AG20443 (cell line): ENCODE measurements at regions not wholly inside any gene's neighbourhood (a gene's known extent, or its start where the extent isn't known, plus 50 kb on each side); places are given as distances from the start of the nearest gene placed in this dataset.

Source experiments
- DNase-seq: peaks from one replicate; pipeline ENCODE4 v3.0.0; 2012; ENCODE audit warnings: low spot score, mixed read lengths

DNA sequence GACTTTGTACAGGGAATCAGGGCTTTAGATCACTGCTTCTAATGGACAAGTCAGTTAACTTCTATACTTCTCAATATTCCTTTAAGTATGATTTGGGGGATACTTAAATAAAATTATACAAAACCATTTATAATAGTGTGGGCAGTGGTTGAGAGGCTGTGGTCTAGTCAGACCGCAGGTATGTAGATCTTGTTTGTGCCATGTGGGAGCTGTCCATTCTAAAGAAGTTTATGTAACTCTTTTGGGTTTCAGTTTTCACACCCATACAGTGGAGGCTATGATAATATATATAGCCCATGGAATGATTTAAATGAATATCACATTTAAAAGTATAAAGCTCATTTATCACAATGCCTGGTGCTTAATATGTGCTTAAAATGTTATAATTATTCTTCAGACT, 654.3 kb upstream of the KIF2B start:
- no peak for DNase-seq

DNA sequence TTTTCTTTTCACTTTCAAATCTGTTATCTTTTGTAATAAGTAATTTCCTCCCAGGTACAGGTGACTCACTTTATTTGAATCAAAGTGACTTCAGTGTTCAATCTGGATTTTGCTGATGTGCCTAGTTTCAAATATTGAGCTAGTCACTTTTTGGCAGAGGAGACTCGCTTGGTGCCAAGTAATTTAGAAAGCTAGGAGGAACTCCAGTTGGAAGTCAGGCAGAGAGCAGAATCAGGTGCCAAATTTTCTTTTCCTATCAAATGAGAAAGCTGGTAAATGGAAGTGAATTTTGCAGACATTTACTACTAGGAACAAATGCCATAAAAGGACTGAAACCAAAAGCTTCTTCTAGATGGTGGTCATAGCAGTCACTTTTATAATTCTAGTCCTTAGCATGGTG, 656.0 kb upstream of the KIF2B start:
- DNase-seq: no peak

DNA sequence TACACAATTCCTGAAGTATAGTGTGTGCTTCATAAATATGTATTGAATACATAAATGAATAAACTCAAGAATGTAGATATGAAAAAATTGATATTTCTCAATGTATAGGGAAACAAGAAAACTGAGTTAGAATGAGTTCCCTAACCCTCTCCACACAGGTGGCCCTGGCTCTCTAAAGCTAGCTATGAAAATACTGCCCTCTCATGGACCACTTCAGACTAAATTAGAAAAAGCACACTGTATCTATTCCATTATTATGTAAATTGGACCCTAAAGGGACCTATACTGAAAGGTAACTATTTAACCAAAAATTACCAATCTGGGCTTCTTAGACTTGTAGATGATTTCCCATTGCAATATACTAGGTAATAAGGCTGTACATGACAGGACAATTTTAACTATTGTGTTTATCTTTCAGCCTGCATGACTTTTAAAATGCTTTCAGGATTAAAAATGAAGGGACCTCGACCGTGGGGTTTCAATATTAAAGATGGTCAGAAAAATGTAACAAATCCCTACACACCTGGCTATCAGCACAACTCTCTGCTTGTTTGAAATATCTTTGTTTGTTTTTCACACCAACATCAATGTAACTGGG, 672.5 kb upstream of the KIF2B start:
- no peak for DNase-seq

DNA sequence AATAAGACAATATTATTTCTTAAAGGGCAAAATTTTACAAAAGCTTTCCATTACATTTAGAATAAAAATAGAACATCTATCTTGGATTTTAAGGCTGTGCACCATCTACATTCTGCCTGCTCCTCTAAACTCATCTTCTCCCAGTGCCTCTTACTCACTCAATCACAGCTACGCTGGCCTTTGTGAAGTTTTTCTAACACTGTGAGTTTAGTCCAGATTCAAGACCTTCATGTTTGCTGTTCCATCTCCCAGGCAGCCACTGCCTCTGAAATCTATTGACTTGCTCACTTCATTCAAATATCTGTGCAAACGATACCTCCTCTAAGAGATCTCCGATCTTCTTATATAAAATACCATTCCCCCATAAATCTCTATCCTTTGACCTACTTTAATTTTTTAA, 673.4 kb upstream of the KIF2B start:
- no peak for DNase-seq

DNA sequence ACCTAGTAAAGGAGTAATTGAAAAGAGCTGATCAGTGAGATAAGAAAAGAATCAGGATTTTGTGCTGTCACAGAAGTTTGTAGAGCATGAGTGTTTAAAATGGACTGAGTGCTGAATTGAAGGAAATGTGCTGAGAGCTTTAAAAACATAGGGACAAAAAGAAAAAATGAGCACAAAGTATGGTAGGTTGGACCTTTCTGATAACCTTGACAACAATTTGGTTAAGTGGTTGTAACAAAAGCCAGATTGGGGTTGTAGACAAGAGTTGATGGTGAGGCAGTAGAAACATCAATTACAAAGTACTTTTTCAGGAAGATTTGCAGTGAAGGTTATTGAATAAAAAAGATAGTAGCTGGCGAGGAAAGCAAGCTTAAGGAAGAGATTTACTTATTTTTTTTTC, 674.7 kb upstream of the KIF2B start:
- no peak for DNase-seq

DNA sequence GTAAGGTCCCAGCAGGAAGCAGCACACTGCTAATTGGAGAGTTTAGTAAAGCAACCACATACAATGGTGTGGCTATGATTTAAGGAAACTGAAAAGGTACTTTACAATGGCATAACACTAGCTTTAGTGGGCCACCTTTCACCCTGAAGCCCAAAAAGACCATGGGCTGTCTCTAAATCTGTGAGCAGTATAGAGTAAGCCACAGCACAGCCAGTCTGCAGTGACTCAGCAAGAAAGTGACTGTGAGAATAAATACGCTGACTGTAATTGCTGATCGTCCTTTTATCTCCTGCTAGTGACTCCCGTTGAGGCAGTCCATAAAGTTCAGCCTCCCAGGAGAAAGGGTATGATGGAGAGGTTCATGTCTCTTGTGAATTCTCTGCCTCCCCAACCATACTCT, 679.8 kb upstream of the KIF2B start:
- no peak for DNase-seq

DNA sequence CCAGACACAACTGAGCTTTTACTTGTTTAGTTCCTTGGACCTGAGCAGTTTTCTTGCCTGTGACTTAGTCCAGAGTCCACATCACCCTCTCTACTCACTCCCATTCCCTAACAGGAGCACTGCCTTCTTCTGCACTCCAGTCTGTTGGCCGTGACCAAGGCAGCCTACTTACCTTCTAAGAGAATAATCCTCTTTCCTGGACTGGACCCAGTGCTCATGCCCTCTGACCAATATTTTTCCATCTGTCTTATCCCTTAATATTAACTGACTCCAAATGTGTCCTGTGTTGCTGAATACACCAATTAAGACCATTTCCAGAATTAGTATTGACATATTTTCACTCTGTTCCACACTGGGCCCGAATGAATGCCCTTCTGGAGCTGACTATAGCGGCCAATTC, 681.0 kb upstream of the KIF2B start:
- no peak for DNase-seq

DNA sequence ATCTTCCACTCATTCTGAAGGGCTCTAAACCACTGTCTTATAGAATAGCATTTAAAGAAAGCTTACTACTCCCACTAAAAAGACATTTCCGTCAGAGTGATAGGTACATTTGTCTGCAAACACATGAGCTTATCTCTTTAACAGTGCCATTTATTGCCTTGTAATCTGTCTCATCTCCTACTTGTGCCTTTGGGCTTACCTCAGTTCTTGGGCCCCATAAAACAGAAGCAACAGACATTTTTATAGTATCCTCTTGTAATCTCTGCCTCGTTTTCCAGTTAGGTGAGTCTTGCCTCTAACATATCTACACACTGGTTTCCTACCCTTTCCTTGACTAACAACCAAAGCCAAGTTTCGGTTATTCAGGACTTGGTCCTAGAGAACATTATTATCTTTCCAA, 681.4 kb upstream of the KIF2B start:
- DNase-seq: no peak

DNA sequence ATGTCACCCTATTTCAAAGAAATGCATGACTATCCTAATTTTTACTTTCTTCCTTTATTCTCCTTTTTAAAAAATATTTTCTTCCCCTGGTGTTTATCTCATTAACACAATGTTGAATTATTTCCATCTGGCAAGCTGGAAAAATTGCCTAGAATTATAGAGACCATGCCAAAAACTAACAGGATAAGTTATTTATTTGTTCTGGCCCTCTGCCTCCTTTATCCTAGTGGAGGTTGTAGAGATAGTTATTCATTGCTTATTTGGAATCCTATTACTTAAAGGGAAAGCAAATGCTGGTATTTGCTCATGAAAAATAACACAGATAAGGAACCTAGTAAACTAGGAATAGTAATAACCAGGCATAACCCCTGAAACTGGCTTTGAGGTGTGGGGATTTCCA, 684.9 kb upstream of the KIF2B start:
- DNase-seq: no peak

DNA sequence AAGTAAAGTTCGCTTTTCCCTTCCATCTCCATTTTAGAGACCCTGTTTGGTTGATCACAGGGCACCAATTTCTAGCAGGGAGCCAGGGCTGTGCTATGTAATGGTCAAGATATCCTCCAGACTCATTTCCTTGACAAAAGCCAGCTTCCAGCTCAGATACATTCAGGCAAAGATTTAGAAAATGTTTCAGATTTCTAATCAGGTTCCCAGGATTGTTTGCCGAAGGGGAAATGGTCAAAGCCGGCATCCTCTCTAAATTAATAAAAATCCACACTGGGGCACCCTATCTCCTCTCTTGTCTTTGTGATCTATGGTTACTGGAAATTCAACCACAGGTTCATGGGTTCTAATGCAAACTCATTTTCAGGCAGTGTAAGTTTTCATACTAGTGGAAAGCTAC, 686.8 kb upstream of the KIF2B start:
- DNase-seq: no peak

DNA sequence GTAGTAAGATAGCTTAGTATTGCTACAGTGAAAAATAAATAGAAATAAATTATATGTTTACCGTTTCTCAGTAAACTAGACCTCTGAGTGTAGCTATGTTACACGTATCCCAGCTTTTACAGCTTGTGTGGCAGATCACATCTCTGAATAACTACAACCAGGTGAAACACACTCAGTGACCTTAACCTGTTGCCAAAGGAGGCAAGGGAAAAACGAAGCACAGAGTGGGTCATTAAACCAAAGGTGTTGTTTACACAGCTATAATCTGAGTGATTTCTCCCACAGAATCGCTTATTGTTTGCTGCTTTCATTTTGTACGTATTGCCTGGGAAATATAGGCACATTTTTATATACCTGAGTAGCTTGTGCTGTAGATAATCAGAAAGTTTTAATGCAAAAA, 688.2 kb upstream of the KIF2B start:
- no peak for DNase-seq

DNA sequence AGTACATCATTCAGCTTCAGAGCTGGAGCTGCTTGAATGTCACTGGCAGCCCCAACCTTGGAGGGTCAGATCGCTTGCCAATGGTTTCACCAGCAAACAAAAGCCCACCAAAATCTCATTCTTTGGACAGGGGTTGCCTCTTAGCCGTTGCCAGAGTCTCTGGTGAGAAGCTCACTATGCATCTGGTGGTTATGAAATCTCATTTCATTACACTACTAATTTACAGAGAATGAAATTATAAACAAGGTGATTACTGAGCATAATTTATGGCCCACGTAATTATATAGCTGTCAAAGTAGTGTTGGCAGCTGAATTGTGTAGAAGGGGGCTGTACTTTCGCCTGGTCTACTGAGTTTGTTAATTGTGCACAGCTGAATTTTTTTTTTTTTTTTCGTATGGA, 688.9 kb upstream of the KIF2B start:
- no peak for DNase-seq

DNA sequence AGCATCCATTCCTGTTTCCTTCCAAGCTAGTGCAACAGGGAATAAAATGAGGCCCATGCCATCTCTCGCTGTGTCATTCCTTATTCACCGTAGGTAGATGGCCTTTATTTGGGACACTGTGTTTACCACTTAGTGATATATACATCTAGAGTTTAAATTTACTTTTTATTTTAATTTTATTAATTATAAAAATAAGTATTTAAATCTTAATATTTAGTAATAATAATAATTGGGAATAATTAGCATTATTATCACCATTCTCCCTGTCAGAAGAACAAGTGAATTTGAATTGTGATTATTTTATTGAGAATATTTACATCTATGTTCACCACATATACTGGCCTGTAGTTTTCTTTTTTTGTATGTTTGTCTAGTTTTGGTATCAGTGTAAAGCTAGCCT, 692.9 kb upstream of the KIF2B start:
- DNase-seq: no peak

DNA sequence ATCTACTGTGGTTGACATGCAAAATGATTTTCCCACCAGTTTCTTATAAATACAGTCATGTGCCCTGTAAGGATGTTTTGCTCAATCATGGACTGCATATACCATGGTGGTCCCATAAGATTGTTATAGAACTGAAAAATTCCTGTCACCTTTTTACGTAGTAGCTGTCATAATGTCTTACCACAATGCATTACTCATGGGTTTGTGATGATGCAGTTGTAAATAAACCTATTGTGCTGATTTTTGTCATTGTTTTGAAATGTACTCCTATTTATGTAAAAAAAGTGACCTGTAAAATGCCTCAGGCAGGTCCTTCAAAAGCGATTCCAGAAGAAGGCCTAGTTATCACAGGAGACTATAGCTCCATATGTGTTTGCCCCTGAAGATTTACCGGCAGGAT, 695.4 kb upstream of the KIF2B start:
- DNase-seq: no peak

DNA sequence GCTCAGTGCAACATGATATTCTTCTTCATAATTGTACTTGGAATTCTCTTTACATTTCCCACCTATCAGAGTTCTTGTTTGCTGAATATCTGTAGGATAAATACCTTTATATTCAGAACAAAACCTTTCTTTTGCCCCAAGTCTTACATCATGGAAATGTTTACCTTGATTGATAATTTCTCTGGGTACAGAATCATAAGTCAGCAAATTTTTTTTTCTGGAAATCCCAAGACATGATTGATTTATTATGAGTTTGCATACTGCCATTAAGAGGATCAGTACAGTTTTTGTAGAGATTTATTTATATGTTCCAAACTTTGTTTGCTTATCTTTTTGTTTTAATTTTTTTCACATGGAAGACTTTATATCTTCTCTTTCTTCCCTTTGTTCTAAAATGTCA, 699.8 kb upstream of the KIF2B start:
- no peak for DNase-seq

DNA sequence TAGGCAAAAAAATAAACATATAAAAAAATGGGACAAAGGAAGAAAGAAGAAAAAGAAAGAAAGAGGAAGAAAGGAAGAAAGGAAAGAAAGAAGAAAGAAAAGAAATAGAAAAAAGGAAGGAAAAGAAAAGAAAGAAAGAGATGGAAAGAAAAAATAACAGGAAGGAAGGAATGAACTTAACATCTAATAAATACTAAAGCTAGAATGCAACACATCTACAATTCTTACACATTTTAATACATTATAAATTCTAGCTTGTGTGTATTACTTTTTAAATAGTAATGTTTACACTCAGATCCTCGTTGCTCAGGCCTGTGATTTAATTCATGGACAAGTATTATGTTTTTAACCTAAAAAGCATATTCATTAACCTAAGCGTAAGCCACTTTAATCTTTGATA, 703.0 kb upstream of the KIF2B start:
- no peak for DNase-seq

DNA sequence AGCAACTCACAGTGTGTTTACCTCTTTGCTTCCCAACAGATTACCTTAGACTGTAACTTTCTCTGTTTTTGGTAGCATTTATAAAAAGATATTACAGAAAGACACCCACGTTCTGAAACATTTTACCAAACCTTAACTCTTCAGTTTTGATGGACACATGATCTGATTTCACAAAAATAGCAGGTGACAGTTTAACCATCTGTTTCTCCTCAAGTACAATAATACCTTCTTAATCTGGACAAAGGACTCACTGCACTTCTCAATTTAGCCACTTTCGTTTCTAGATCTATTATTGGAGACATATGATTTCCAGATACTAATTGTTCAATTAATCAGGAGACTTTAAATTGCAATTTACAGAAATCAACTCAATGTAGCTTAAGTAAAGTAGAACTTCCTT, 703.8 kb upstream of the KIF2B start:
- no peak for DNase-seq

DNA sequence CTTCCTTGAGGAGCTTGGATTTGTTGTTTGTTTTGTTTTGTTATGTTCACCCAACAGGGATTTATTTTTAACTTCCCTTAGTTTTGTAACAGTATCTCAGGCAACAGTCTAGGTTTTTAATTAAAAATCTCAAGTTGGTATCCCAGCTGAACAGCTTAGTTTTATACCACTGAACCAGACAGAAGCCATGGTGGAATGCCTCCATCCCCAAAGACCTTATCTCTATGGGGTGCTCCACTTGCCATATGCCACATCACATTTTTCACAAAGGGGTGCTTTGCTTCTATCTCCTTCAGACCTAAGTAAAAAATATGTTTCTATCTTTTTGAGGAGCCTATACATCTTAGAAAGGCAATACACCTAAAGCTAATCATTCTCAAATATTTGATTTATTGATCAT, 715.8 kb upstream of the KIF2B start:
- no peak for DNase-seq

DNA sequence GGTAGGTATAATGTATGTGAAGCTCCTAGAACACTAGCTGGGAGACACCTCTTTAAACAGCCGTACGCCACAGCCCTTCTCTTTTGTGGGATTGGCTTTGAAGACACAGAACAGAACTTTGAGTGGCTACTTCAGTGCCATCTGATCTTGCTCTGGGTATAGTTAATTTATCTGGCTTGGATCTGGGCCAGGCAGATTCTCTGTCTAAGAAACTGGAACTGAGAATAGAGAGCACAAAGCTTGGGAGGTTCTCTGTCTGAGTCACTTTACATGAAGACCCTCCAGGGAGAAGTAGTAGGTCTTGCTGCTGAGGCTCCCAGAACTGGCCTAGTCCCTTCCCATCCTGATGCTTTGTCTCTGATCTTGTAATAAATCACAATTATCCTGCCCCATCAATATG, 721.0 kb upstream of the KIF2B start:
- no peak for DNase-seq

DNA sequence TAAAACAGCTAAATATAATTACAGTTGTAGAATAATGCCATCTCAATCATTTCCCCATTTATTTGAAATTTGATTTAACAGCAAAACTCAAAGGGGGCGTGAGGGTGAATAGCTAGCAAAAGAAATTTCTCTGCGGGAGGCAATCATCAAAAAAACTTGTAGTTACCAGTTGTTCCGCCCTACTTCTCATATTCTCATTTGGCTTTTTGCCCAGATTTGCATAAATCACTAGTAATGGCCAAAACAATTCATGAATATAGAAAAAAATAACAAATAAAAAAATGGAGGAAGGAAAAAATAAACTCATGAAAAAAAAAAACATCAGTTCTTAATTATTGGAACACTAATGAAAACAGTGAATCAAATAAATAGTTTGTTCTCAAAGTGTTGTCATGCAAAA, 722.6 kb upstream of the KIF2B start:
- no peak for DNase-seq

DNA sequence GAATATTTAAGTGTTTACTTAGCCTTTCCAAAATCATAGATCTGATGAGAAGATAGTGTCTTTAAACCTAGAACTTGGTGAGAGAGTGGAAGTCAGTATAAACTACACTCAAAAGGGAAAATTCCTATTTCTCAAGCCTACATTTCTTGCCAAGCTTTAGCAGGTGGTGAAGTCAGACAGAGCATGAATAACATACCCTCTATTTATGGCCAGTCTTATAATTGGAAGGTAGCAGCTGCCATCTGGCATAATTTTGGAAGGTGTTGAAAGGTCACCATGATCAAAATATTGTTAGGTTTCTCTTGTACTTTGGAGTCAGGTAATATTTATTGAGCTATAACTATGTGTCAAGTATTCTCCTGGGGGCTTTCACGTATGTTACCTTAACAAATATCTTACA, 729.3 kb upstream of the KIF2B start:
- no peak for DNase-seq

DNA sequence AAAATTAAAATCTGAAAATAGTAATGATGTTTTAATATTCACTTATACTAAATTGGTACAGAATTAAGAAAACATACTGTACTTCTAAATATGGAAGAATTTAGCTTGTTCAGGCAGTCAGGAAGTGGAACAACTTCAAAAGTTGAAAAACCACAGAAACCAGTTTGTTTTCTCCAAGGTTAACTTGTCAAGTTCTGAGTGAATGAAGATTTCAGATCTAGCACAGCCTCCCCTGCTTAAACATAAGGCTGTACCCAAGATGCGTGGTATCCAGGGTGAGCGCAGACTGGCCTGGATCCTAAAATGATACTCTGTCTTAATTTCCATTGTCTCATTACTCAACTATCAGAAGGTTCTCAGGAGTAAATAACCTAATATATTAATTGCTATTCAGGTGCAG, 730.7 kb upstream of the KIF2B start:
- no peak for DNase-seq

DNA sequence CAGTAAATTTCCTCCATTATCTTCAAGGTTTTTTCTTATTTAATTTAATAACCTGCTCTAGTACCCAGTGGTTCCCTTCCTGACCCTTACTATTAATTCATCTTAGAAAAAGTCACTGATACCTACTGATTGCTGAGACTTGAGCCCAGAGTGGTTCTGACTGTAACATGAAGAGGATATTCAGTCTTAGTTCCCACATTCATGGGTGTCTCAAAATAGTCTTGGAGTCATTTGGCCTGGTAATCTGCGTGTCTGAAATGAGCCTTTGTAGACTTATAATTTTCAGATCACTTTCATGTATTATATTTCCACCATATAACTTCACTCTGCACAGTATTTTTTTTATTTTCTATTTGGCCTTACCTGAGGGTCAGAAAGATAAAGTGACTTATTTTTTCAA, 732.0 kb upstream of the KIF2B start:
- DNase-seq: no peak

DNA sequence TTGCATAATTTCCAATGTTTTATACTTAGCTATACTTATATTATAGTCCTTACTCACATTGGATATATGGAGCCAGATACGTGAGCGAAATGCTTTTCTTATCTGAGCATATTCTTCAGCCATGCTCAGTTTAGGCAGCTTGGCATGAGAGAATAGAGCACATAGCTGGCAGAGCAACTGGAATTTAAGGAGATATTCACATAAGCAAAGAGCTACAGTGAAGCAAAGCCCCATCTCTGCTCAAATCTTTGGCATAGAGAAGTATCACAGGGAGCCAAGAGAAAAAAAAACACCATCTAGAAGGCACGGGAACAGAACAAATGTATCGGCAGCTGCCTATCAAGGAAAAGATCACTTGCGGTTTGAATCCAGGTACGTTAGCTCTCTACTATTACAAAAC, 734.2 kb upstream of the KIF2B start:
- DNase-seq: no peak

DNA sequence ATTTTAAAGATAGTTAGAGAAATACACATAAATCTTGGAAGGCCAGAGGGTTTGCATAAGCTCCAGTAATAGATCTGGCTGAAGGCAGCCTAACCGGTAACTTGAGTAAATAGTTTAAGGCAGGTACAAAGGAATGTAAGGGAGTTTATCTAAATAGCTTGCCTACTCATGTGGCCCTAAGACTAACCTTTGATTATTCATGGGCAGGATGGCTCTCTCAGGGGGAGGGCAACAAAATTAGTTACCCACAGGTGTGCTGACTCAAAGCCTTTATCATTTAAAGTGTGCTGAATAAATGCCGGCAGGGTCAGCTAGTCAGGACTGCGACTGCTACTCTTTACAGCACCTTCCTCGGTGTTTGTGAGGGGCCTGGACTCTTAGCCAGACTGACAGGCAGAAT, 761.3 kb upstream of the KIF2B start:
- DNase-seq: no peak
